Colonic mucosa (tissue), 4 donors: ENCODE measurements at regions not wholly inside any gene's neighbourhood (a gene's known extent, or its start where the extent isn't known, plus 50 kb on each side); places are given as distances from the start of the nearest gene placed in this dataset.

Source experiments
- DNase-seq: peaks from one replicate; pipeline ENCODE4 v3.0.0-alpha.2; 2020
- H3K27ac ChIP-seq: fragments of 200-600 bp; one replicate; pipeline ENCODE4 v1.8.0; 2021
- H3K27me3 ChIP-seq: fragments of 200-600 bp; one replicate; pipeline ENCODE4 v1.8.0; 2021
- H3K36me3 ChIP-seq: fragments of 200-600 bp; one replicate; pipeline ENCODE4 v1.8.0; 2021
- H3K4me1 ChIP-seq: fragments of 200-600 bp; one replicate; pipeline ENCODE4 v1.8.0; 2021; ENCODE audit warnings: mild to moderate bottlenecking
- H3K4me3 ChIP-seq: fragments of 200-600 bp; one replicate; pipeline ENCODE4 v1.8.0; 2021
- H3K9ac ChIP-seq, 2 donors: one replicate each; pipeline ENCODE4 v1.7.0; 2013; ENCODE audit warnings: control low read depth in 2 of 2, low read depth in 2 of 2, low read length in 2 of 2
- H3K9me3 ChIP-seq: fragments of 200-600 bp; one replicate; pipeline ENCODE4 v1.8.0; 2021
- CTCF ChIP-seq: fragments of 200-600 bp; IDR thresholded peaks from one replicate; pipeline ENCODE4 v1.8.0; 2022; ENCODE audit warnings: antibody characterized with exemption, mild to moderate bottlenecking
- intact Hi-C: fragments of 100-400 bp; cut with DNase I; formaldehyde crosslinking; loops from one replicate; pipeline ENCODE4 v1.14.1; 2022
- donor health status: healthy.
- donor health status: DM: no; HTN: no; CAD: no.
- donor health status: DM: no; HTN: no; CAD: no.

- Histone ChIP-seq H3K9ac (no peak overlapping the region), H3K27me3 (no peaks in the 10 kb centered on the region), H3K36me3 (no peaks in the 10 kb centered on the region), H3K4me3 (no peak overlapping the region), H3K4me1 (no peaks in the 10 kb centered on the region), H3K9me3 (no peaks in the 10 kb centered on the region), H3K27ac (no peak overlapping the region)
- DNase-seq: no peak
- no peak for TF ChIP-seq CTCF
- intact Hi-C loops: no loop called here
These were observed 246.7 kb downstream of the RFC3 start for GRCh38 chr13:34064456-34065205.

- Histone ChIP-seq H3K27me3 (no peaks in the 10 kb centered on the region), H3K27ac (no peak overlapping the region), H3K9ac (no peak overlapping the region), H3K36me3 (no peaks in the 10 kb centered on the region), H3K9me3 (no peaks in the 10 kb centered on the region), H3K4me1 (no peaks in the 10 kb centered on the region), H3K4me3 (no peak overlapping the region)
- DNase-seq: no peak
- no peak for TF ChIP-seq CTCF
- intact Hi-C loops: no loop called here
These were observed 248.0 kb downstream of the RFC3 start for GRCh38 chr13:34065928-34066327.

DNA sequence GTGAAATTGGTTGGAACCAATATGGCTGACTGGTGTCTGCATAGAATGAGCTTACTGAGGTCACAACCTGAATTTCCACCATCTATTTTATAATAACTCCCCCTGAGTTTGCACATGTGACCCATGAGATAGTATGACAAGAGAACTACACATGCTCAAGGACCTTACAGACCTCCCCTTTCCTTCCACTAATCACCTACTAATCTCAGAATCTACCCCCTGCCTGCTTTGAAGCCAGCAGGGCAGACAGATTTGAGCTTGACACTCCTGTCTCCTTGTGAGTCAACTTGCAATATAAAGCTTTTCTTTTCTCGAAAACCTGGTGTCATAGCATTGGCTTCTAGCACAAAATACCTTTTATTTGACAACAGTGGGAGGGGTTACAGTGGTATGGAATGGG is 248.4 kb downstream of the RFC3 start:
- Histone ChIP-seq H3K4me3 (no peak overlapping the region), H3K27me3 (no peaks in the 10 kb centered on the region), H3K36me3 (no peaks in the 10 kb centered on the region), H3K9ac (no peak overlapping the region), H3K27ac (no peak overlapping the region), H3K9me3 (no peaks in the 10 kb centered on the region), H3K4me1 (no peaks in the 10 kb centered on the region)
- no peak for DNase-seq
- TF ChIP-seq CTCF: no peak
- intact Hi-C loops: no loop called here

GRCh38 chr13:34070006-34070405 is 252.1 kb downstream of the RFC3 start:
- no peaks in the 10 kb centered on the region for H3K27me3 ChIP-seq
- H3K27ac ChIP-seq: no peak overlapping the region
- no peak overlapping the region for H3K4me3 ChIP-seq
- no peak for TF ChIP-seq CTCF
- intact Hi-C loops: loop anchor here (10.0 kb wide), 1 partner anchor 275 kb away; no protein-coding TSS in a partner anchor
- no peak for DNase-seq
- no peaks in the 10 kb centered on the region for H3K9me3 ChIP-seq
- H3K9ac ChIP-seq: no peak overlapping the region
- no peaks in the 10 kb centered on the region for H3K36me3 ChIP-seq
- H3K4me1 ChIP-seq: no peaks in the 10 kb centered on the region

- Histone ChIP-seq H3K27me3 (no peaks in the 10 kb centered on the region), H3K36me3 (no peaks in the 10 kb centered on the region), H3K27ac (no peak overlapping the region), H3K9me3 (no peaks in the 10 kb centered on the region), H3K4me3 (no peak overlapping the region), H3K4me1 (no peaks in the 10 kb centered on the region), H3K9ac (no peak overlapping the region)
- no peak for DNase-seq
- intact Hi-C loops: loop anchor here (10.0 kb wide), 1 partner anchor 276 kb away; no protein-coding TSS in a partner anchor
- no peak for TF ChIP-seq CTCF
These were observed 252.8 kb downstream of the RFC3 start for GRCh38 chr13:34070544-34071303.
